Activated CD4-positive, CD25-positive, alpha-beta regulatory T cell treated with anti-CD3 and anti-CD28 coated beads, Interleukin-2, amount 50 U/mL, for 72 hours (primary cell): ENCODE measurements at regions not wholly inside any gene's neighbourhood (a gene's known extent, or its start where the extent isn't known, plus 50 kb on each side); places are given as distances from the start of the nearest gene placed in this dataset.

ENCODE experiments used
- DNase-seq: peaks from one replicate; pipeline ENCODE4 v3.0.0; 2021

DNA sequence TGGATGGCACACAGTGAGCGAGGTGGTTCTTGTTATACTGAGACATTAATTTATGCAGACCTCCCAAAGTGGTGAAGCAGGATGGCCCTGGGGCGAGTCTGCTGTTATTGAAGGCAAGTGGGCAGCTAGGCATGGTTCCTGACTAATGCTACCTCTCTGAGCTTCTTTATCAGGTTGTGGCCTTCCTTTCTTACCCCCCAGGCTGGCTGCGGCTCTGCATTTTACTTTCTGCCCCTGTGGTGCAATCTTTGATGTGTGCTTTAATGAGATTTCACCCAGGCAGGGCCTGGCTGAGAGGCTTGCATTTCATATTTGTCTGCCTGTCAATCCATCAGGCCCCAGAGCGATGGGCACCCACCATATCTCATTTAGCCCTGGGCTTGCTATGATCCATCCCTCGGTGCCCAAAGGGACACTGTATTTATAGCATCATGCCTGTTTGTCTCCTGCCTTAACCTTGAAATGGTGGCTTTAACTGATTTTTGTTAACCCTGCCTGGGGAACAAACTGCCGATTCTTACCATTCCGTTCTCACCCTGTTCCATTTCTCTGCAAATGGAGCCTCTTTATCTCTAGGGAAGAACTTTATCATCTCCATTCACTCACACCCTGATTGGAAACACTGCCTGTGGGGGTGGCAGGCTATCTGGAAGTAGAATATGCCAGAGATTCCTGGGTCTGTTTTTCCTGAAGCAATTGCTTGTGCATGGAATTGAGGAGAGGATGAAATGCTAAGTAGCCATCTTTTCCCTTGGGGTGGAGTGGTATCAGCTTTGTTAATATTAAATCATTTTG lies 316.2 kb upstream of the THSD7B start:
- no peak for DNase-seq

DNA sequence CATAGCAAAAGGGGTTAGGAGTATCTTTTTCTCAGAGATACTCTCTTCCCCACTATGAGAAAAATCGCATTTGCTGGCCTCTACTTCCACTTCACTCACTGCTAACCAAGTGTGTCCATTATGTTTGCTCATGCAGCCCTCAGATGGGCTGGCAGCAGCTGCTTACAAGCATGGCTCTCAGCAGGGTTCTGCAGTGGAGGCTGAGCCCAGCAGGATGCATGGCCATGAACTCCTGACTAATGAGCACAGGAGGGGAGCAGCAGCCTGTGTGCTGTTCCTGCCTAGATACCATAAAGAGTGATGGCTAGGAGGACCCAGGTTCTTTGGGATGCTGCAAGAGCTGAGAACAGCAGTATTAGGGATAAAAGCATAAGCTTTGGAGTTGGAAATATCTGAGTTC lies 316.9 kb upstream of the THSD7B start:
- no peak for DNase-seq

DNA sequence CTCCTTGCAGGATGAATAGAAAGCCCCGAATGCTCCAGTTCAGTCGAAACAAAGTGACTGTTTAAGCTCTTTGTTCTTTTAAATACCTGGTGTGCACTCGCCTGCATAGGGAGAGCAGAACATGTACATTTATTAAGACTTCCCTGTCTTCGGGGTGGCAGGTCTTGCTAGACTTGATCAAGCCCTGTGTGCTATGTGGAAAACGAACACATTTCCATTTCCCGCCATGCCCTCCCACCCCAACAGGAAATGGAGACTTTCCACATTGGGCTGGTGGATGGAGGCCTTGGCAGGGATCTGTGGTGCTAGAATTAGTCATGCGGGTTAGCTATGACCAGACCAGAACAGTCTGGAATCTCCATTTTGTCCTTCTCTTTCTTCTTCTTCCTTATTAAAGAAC lies 321.0 kb upstream of the THSD7B start:
- no peak for DNase-seq

DNA sequence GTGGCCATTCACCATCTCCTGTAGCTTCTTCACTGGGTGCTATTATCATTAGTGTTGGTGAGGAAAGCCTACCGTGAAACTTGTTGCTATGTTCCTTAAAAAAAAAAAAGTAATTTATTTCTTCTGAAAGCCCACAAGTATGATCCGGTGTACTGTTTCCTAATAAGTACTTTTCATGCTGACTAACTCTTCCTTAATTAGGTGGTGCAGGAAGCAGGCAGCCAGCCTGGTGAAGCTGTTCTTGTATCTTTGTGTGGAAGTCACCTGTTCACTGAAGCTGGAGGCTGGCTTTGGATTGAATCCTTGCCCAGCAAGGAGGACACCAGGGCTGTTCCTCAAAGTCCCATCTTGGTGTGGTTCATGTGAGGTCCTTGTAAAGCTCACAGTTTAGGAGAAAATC lies 321.7 kb upstream of the THSD7B start:
- DNase-seq = no peak

DNA sequence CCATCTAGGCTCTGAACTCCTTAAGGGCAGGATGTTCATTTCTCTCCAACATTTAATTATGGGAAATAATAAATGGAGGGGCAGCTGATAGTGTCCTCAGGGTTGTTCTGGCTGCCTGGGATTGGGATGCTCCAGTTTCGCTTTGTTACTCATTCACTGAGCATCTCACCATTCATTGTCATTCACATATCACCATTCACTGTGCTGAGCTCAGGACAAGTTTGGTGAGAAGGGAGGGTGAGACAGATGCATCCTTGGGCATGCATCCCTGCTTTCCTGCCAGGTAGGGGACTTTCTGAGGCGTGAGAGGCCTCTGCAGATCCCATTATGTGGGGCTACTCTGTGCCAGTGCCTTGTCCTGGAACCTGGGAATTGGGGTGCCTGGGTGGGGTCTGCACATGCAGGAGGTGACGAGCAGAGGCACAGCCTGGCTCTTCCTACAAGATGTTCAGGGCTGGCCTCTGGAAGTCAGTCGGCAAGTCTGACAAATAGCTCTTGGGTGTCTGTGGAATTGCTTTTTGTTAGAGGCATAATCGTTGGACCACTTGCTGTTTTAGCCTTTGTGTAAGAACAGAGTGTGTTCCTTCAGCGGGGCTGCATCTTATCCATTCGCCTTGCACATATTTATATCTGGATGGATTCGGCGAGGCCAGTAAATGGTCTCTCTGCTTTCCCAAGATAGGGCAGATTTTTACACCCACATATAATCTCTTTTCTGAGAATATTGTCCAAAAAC lies 323.2 kb upstream of the THSD7B start:
- no peak for DNase-seq

DNA sequence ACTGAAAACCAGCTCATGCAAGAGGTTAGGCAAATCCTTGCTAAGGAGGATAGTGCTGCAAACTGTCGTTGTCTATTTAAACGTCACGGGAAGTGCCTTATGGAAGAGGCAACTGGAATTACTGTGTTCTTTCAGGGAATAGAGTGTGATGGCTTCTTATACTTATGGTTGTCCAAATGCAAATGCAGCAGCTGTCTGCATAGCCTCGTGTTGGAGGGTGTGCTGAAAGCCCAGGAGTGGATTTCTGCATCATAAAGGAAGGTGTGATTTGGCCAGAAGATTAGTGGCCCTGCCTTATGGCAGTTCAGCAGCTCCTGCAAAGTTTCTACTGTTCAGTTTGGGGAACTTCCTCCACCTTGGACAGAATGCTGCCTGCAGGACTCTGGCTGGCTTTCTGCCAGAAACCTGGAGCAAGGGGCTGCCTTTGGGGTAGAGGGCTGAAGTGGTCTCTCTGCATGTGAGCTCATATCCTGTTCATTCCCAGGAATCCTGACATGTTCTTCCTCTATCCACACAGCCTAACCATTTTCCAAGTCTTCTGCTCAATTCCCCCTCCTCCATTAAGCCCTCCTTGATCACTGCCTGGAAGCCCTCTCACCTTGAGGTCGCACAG lies 321.2 kb upstream of the CXCR4 start:
- no peak for DNase-seq

DNA sequence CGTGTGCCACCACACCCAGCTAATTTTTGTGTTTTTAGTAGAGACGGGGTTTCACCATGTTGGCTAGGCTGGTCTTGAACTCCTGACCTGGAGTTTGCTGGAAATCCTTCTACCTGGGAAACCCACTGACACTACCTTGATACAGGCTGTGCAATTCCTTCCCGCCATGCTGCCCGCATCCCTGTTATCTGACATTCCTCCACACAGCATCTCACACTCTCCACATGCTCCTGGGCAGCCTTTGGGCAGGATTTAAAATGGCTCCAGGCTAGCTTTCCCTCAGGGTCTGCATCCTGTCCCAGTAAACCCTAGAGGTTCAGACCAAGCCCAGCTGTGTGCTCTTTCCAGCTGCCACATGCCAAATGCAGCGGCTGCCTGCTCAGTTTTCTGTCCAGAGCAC lies 319.5 kb upstream of the CXCR4 start:
- no peak for DNase-seq

DNA sequence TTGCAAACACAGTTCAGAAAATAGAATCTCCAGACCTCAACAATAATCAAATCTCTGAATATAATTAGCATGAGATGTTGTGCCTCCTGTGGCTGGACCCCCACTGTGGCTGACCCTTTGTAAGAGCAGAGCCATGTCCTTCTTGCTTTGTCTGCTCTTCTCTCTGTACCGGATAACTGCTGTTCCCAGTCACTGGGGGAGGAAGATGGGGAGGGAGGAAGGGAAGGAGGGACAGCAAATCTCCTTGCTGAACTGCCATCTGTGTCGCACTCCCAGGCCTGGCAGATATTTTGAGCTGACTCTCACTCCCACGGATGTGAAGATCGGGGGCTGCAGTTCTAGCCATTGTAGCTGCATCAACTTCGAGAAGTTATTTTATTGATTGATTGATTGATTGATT lies 319.0 kb upstream of the CXCR4 start:
- no peak for DNase-seq

DNA sequence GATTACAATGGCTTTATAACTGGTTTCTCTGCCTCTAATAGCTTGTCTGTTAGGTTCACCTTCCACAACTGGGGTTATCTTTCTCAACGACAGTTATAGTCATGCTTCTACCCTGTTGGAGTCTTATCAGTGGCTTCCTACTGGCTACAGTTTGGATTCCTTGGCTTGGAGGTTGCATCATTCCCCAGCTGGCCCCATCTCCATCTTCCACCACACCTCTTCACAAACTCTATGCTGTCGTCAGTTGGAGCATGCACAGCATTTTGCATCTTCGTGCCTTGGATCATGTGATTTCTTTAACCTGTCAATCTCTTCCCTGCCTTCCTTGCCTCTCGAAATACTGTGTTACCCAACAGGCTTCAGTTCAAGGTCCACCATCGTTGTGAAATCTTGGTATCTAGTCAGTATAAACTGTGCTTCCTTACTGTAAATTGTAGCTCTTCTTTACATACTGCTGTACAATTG lies 316.3 kb upstream of the CXCR4 start:
- no peak for DNase-seq

DNA sequence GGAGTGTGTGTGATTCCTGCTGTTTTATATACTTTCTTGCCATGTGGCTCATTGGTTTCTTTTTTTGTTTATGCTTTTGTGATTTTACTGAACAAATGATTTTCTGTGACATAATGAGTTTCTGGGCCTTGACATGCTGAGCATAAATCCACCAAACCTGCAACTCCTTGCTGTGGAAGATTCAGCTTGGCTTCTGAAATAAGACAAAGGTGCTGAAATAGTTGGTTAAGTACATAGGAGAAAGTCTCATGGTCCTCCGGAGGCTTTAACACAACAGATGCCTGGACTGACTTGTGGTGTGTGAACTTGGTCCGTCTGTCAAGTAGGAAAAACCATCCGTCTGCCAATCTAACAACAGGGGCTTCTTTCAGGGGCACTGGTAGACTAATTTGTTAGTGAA lies 315.3 kb upstream of the CXCR4 start:
- no peak for DNase-seq

DNA sequence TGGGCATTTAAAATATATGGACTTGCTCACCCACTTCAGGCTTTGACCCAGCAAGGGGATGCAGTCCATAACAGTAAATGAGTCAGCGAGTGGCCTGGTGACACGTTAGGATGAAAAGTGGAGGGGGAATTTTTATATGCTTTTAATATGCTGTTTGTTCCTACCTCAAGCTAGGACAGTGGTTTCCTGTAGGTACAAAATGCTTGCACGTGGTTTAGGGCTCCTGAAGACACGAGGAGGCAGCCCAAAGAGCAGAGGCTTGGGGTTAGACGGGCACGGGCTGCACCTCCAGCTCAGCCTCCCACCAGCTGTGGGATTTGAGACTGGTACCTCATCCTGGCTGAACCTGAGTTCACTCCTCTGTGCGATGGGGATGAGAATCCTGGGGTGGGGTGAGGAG lies 306.2 kb upstream of the CXCR4 start:
- no peak for DNase-seq

DNA sequence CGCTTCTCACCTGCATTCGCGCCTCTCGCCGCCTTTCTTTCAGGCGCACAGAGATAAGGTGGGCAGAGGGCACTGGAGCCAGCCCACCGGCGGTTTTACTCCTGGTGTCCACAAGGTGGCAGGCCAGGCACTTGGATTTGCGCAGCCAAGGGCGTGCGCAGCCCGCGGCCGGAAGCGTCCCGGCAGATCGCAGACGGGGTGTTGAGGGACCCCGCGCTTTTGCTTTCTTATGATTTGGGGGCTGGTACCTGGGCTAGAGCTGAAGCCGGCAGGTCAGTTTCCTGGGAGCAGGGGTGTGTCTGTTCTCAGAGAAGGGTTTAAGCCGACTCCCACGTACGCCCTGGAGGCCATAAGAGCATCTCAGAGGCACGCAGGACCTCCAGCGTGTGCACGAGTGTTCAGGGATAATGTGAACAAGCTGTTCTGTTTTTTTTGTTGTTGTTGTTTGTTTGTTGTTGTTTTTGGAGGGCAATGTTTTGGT lies 305.6 kb upstream of the CXCR4 start:
- DNase-seq = peak; percentile 81

DNA sequence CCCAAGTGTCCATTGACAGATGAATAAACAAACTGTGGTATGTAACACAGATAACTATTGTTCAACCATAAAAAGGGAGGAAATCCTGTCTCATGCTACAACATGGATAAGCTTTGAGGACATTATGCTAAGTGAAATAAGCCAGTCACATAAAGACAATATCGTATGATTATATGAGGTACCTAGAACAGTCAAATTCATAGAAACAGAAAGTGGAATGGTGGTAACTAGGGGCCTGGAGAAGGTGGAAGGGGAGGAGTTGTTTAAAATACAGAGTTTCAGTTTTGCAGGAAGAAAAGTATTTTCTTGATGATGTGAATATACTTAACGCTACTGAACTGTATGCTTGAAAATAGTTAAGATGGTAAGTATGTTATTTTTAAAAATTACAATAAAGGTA lies 304.6 kb upstream of the CXCR4 start:
- DNase-seq = no peak

DNA sequence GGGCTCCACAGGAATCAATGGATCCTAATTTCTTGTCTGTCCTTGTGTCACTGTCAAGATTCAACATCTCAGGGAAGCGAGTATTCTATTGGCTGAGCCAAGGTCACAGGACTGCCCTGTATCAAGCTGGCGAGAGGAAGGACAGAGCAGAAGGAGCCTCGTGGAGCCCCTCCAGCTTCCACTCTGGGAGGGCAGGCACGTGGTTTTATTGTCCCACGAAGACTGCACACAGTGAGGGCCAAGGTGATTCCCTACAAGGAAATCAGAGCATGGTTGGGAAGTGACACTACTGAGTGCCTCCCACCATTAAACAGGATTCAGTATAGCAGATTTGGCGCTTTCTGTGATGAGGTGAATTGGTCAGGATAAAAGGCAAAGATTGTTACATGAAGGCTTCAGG lies 302.4 kb upstream of the CXCR4 start:
- no peak for DNase-seq

DNA sequence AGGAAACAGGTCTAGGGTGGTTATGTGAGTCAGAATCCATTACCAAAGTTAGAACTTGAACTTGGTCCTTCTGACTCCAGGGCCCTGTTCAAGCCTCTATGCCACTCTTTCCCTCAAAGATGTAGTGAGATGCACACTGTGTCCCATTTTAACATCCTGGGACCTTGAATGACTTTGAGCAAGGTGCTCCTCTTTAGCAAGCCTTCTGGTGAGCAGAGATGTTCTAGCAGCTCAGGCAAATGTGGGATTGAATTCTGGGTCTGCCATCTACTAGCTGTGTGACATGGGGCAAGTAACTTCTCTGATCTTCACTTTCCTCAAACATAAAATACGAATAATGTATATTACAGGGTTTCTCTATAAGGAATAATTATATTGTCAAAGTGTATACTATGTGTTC lies 294.0 kb upstream of the CXCR4 start:
- no peak for DNase-seq

DNA sequence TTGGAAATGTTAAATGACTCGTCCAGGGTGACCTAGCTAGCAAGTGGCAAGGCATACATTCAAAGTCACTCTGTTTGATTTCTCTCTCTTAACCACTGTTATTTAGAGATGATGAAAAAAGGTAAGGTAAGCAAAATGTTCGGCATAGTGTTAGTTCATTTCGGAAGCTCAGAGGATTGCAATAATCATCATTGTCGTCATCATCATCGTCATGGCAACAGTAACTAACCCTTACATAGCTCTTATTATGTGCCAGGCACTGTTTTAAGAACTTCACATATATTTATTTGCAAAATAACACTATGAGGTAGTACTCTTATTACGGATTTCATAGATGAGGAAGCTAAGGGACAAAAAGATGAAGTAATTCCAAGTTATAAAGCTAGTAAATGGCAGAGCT lies 292.7 kb upstream of the CXCR4 start:
- no peak for DNase-seq

DNA sequence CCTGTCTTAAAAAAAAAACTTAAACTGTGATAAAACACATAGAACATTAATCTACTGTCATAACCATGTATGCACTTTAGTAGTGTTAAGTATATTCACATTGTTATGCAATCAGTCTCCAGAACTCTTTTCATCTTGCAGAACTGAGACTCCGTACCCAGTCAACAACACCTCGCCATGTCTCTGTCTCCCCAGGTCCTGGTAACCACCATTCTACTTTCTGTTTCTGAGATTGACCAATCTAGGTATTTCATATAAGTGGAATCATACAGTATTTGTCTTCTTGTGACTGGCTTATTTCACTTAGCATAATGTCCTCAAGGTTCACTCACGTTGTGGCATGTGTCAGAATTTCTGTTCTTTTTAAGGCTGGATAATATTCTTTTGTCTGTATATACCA lies 290.8 kb upstream of the CXCR4 start:
- DNase-seq = no peak

DNA sequence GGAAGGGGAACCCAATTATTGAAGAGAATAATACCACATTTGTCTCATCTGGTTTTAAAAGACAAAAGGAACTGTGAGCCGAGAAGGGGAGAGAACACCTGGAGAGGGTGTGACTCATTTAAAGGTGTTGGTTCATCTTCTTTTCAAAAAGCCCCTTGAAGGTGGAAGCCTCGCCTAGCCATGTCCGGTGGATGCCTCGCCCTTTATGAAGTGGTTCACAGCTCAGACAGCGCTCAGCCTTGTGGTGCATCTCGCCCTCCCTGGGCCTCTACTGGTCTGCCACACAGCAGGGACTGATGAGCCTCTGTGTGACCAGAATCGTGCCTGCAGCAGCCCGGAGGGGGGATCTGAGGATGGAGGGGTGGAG lies 290.0 kb upstream of the CXCR4 start:
- DNase-seq = no peak

DNA sequence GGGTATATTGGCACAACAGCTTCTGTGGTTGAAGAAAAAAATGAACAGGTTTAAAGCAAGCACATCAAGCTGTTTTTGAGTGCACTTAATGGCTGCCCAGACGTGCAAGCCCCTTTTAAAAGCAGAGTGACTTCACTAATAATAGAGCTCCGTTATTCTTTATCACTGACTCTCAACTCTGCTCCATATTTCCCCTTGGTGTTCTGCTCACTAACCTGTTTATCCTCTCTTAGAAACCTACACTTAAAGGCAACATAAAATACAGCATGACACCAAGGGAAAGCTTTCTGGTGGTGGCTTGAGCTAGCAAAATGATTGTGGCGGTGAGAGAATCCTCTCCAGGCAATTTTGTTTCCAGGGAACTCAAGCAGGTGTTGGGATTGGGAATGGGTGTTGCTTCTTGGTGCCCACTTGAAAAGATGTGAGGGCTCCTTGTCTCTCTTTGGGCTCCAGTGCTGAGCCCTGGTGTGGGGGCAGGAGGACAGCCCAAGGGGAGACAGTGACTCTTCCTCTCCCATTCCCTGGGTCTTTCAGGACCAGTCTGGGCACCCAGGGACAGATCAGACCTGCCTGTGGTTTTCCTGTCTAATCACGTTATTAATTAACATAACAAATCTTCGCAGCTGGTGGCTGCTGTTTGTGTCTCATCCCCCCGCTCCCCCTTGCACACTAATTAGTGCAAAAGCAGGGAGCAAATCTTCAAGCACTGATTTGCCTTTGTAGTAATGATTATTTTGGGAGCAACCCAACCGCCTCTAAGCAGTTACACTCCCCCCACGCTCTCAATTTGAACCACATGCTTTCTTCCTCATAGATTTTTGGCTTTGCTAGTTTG lies 289.4 kb upstream of the CXCR4 start:
- DNase-seq = no peak

DNA sequence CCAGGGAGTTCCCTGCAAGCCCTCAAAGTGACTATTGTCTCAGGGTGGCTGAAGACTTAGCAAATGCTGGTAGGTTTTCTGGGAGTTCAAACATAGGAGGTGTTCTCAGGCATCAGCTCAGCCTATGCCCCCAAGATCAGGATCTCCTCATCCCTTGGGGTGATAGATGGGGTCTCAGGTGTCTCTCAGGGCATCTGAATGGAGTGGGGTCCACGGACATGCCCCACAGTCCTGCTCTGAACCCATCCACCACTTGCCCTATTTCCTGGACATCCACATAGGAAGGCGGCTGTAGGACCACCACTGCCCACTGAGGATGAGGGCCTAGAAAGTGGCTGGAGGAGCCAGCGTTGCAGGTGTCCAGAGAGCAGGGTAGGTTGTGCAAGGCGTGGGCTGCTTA lies 287.0 kb upstream of the CXCR4 start:
- DNase-seq = no peak

DNA sequence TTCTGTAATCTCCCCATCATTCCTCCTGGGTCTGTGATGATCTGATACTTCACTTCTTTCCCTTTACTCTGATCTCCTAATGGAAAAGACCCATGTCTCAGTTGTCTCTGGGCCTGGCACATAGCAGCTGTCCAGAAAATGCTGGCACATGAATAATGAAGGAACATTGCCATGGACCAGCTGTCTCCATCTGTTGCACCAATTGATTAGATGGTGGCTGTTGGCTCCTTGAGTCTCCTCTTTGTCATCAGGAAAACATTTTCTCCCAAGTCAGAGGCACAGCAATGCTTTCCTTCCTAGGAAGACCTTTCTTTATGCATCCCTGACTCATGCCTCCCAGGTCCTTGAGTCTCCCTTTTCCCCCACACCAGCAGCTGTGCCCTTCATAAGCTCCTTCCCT lies 286.2 kb upstream of the CXCR4 start:
- no peak for DNase-seq

DNA sequence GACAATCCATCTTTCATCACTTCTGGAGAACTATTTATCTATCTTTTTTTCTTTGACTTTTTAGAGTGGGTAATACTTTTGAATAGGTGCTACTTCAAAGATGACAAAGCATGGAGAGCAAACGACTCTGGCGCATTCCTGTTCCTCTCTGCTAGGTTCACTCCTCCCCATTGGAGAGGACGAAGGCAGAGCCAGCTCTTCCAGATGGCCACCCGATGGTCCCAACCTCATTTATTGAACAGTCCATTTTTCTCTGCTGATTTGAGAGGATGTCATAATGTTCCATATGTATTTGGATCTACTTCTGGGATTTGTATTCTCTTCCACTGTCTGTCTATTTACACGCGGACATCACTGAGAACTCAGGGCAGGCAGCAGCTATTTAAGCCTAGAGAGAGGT lies 284.3 kb upstream of the CXCR4 start:
- no peak for DNase-seq

DNA sequence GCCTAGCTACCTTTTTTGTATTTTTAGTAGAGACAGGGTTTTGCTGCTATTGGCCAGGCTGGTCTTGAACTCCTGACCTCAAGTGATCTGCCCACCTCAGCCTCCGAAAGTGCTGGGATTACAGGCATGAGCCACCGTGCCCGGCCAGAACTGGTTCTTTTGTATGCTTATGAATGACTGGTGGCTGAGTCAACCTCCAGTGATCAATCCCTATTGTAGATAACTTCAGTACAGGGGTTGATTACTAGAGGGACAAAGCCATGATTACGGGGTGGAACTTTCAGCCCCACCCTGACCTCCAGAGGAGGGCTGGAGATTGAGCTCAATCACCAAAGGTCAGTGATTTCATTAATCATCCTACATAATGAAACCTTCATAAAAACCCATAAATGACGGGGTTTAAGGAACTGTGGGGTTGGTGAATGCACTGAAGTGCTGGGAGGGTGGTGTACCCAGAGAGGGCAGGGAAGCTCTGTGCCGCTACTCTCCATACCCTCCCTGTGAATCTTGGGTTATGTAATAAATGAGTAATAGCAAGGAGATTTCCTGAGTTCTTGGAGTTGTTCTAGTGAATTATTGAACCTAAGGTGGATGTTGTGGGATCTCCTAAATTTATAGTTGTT lies 281.8 kb upstream of the CXCR4 start:
- no peak for DNase-seq
